Right cardiac atrium (tissue), 5 donors: ENCODE measurements at regions not wholly inside any gene's neighbourhood (a gene's known extent, or its start where the extent isn't known, plus 50 kb on each side); places are given as distances from the start of the nearest gene placed in this dataset.
A peak's percentile ranks its signal among the peaks of the same experiment; 100 is the strongest.

Source experiments
- ATAC-seq, 2 donors: fragments of 200-7000 bp; cut with Tn5 transposase; one replicate each; pipeline versions ENCODE4 v1.8.0 to v1.9.1; 2020; ENCODE audit warnings: moderate library complexity in 2 of 2, mild to moderate bottlenecking in 1 of 2
- DNase-seq, 3 donors: peaks; one replicate each; pipeline ENCODE4 v3.0.0-alpha.2; 2020
- H3K27ac ChIP-seq: one replicate; pipeline ENCODE4 v1.5.1; 2013; ENCODE audit warnings: mild to moderate bottlenecking, low read length, control low read depth, moderate library complexity
- H3K27me3 ChIP-seq: one replicate; pipeline ENCODE4 v1.6.1; 2013; ENCODE audit not compliant: control insufficient read depth, insufficient read depth
- H3K4me1 ChIP-seq: one replicate; pipeline ENCODE4 v1.6.1; 2013; ENCODE audit warnings: low read length; ENCODE audit not compliant: control insufficient read depth, insufficient read depth
- H3K4me3 ChIP-seq: one replicate; pipeline ENCODE4 v1.5.1; 2013; ENCODE audit warnings: low read length, control low read depth
- H3K9me3 ChIP-seq: one replicate; pipeline ENCODE4 v1.6.1; 2013; ENCODE audit warnings: low read length; ENCODE audit not compliant: control insufficient read depth
- whole genome bisulfite sequencing: extraction: QIAGEN DNeasy Blood & Tissue Kit; methylation state at CpG from one replicate; pipeline ENCODE4 v1.1.7; 2013; 5-methylcytosine and 5-hydroxymethylcytosine counted together
- intact Hi-C, 4 donors: fragments of 100-400 bp; cut with DNase I; formaldehyde crosslinking; loops; one replicate each; pipeline versions ENCODE4 v1.11.0 to v1.14.0; 2022 to 2023
- donor health status: healthy with polysubstance abuse.
- donor health status: DM: no; HTN: yes; CAD: no.
- donor health status: DM: no; HTN: no; CAD: no.
- donor health status: DM: no; HTN: yes; CAD: no; lungs with severe emphysema.
- donor health status: DM: yes; HTN: yes; CAD: no.

- intact Hi-C loops, result no loop called here
- Histone ChIP-seq H3K27me3 (no peaks in the 10 kb centered on the region), H3K4me1 (no peaks in the 10 kb centered on the region), H3K4me3 (no peak overlapping the region), H3K9me3 (no peaks in the 10 kb centered on the region), H3K27ac (no peak overlapping the region)
- ATAC-seq, result no peak
- WGBS, result 76% methylated on average over 13 of the region's 13 CpGs
- DNase-seq, result no peak
These were observed 51.1 kb upstream of the ZNF236 start for GRCh38 chr18:76771192-76771799.

- no peaks in the 10 kb centered on the region for H3K27me3 ChIP-seq
- 77% methylated on average over 1 of the region's 1 CpG for WGBS
- no peak overlapping the region for H3K27ac ChIP-seq
- no peak for DNase-seq
- no peaks in the 10 kb centered on the region for H3K9me3 ChIP-seq
- ATAC-seq, result no peak
- H3K4me3 ChIP-seq, result no peak overlapping the region
- H3K4me1 ChIP-seq, result no peaks in the 10 kb centered on the region
- intact Hi-C loops, result no loop called here
These were observed 54.4 kb upstream of the ZNF236 start for GRCh38 chr18:76767954-76768353.

GRCh38 chr18:76766429-76766828 lies 55.9 kb upstream of the ZNF236 start:
- 88% methylated on average over 7 of the region's 7 CpGs for WGBS
- ATAC-seq, result no peak
- Histone ChIP-seq H3K27me3 (no peaks in the 10 kb centered on the region), H3K9me3 (no peaks in the 10 kb centered on the region), H3K4me1 (no peaks in the 10 kb centered on the region), H3K4me3 (no peak overlapping the region), H3K27ac (no peak overlapping the region)
- no peak for DNase-seq
- intact Hi-C loops, result no loop called here

GRCh38 chr18:76765649-76766048 lies 56.7 kb upstream of the ZNF236 start:
- Histone ChIP-seq H3K4me3 (no peak overlapping the region), H3K9me3 (no peaks in the 10 kb centered on the region), H3K4me1 (no peaks in the 10 kb centered on the region), H3K27me3 (no peaks in the 10 kb centered on the region), H3K27ac (no peak overlapping the region)
- ATAC-seq, result no peak
- intact Hi-C loops, result no loop called here
- 51% methylated on average over 5 of the region's 5 CpGs for WGBS
- no peak for DNase-seq

- H3K4me3 ChIP-seq, result no peak overlapping the region
- no peak overlapping the region for H3K27ac ChIP-seq
- no peaks in the 10 kb centered on the region for H3K9me3 ChIP-seq
- intact Hi-C loops, result no loop called here
- H3K4me1 ChIP-seq, result no peaks in the 10 kb centered on the region
- no peak for ATAC-seq
- WGBS, result 76% methylated on average over 10 of the region's 10 CpGs
- no peak for DNase-seq
- no peaks in the 10 kb centered on the region for H3K27me3 ChIP-seq
These were observed 58.0 kb upstream of the ZNF236 start for GRCh38 chr18:76764291-76764901.

GRCh38 chr18:76759056-76759455 lies 63.3 kb upstream of the ZNF236 start:
- intact Hi-C loops, result no loop called here
- ATAC-seq (no peak), DNase-seq (no peak)
- 88% methylated on average over 24 of the region's 24 CpGs for WGBS
- Histone ChIP-seq H3K9me3 (no peaks in the 10 kb centered on the region), H3K4me1 (no peaks in the 10 kb centered on the region), H3K4me3 (no peak overlapping the region), H3K27me3 (no peaks in the 10 kb centered on the region), H3K27ac (no peak overlapping the region)

- Histone ChIP-seq H3K4me1 (no peaks in the 10 kb centered on the region), H3K27me3 (no peaks in the 10 kb centered on the region), H3K27ac (no peak overlapping the region), H3K4me3 (no peak overlapping the region), H3K9me3 (no peaks in the 10 kb centered on the region)
- intact Hi-C loops, result no loop called here
- peak in 1 of 2 donors; percentile 19 for ATAC-seq
- DNase-seq, result no peak
- WGBS, result 90% methylated on average over 15 of the region's 15 CpGs
These were observed 64.4 kb upstream of the ZNF236 start for GRCh38 chr18:76757925-76758324.

- no peak for DNase-seq
- WGBS, result 78% methylated on average over 15 of the region's 15 CpGs
- H3K4me1 ChIP-seq, result no peaks in the 10 kb centered on the region
- H3K9me3 ChIP-seq, result no peaks in the 10 kb centered on the region
- intact Hi-C loops, result no loop called here
- H3K27ac ChIP-seq, result no peak overlapping the region
- H3K4me3 ChIP-seq, result no peak overlapping the region
- ATAC-seq, result no peak
- H3K27me3 ChIP-seq, result no peaks in the 10 kb centered on the region
These were observed 65.0 kb upstream of the ZNF236 start for GRCh38 chr18:76757335-76757734.

- 77% methylated on average over 23 of the region's 23 CpGs for WGBS
- Histone ChIP-seq H3K9me3 (no peaks in the 10 kb centered on the region), H3K27ac (no peak overlapping the region), H3K27me3 (no peaks in the 10 kb centered on the region), H3K4me1 (no peaks in the 10 kb centered on the region), H3K4me3 (no peak overlapping the region)
- intact Hi-C loops, result no loop called here
- ATAC-seq (no peak), DNase-seq (no peak)
These were observed 65.7 kb upstream of the ZNF236 start for GRCh38 chr18:76756531-76757253.

GRCh38 chr18:76754351-76754750 lies 68.0 kb upstream of the ZNF236 start:
- peak in 1 of 2 donors; percentile 51 for ATAC-seq
- intact Hi-C loops, result no loop called here
- no peaks in the 10 kb centered on the region for H3K4me1 ChIP-seq
- WGBS, result 52% methylated on average over 8 of the region's 8 CpGs
- no peaks in the 10 kb centered on the region for H3K27me3 ChIP-seq
- DNase-seq, result no peak
- no peak overlapping the region for H3K27ac ChIP-seq
- H3K9me3 ChIP-seq, result no peaks in the 10 kb centered on the region
- no peak overlapping the region for H3K4me3 ChIP-seq

- intact Hi-C loops, result no loop called here
- ATAC-seq, result no peak
- Histone ChIP-seq H3K4me3 (no peak overlapping the region), H3K27me3 (no peaks in the 10 kb centered on the region), H3K9me3 (no peaks in the 10 kb centered on the region), H3K27ac (no peak overlapping the region), H3K4me1 (no peaks in the 10 kb centered on the region)
- no peak for DNase-seq
- 87% methylated on average over 4 of the region's 4 CpGs for WGBS
These were observed 70.0 kb upstream of the ZNF236 start for GRCh38 chr18:76752400-76752799.
